Common myeloid progenitor, CD34-positive (primary cell): ENCODE measurements at regions not wholly inside any gene's neighbourhood (a gene's known extent, or its start where the extent isn't known, plus 50 kb on each side); places are given as distances from the start of the nearest gene placed in this dataset.
"Not testable (repeated sequence)": the region's sequence is repeated elsewhere in the genome, so short reads cannot be mapped to it uniquely, and the experiment has no call there.

ENCODE experiments used
- CTCF ChIA-PET: fragments of 350-600 bp; sonication (Branson Sonifier 250); formaldehyde crosslinking; loops from one replicate; lab custom pipeline; 2021; ENCODE audit warnings: antibody characterized with exemption; lab: Charles Lee
- POLR2A ChIA-PET: fragments of 350-600 bp; sonication (Branson Sonifier 250); formaldehyde crosslinking; loops from one replicate; lab custom pipeline; 2021; ENCODE audit warnings: antibody characterized with exemption; lab: Charles Lee
- DNase-seq, 3 donors: peaks; one replicate each; pipeline versions ENCODE4 v3.0.0 to v3.0.0-alpha.2; 2013
- H3K27ac ChIP-seq, 2 experiments: 1 replicate in 1 of 2; 2 replicates in 1 of 2; pipeline ENCODE4 v1.7.0; 2013; ENCODE audit warnings: inconsistent platforms in 2 of 2, low read length in 2 of 2, mild to moderate bottlenecking in 2 of 2, low read depth in 1 of 2, moderate library complexity in 1 of 2; ENCODE audit not compliant: severe bottlenecking in 2 of 2, insufficient read depth in 1 of 2, poor library complexity in 1 of 2
- H3K27me3 ChIP-seq, 5 experiments: replicated peaks in 2 of 5; 1 replicate in 3 of 5; 2 replicates in 2 of 5; pipeline versions ENCODE4 v1.6.1 to v1.7.0; 2013; ENCODE audit warnings: low read length in 4 of 5, mild to moderate bottlenecking in 2 of 5, moderate library complexity in 2 of 5, inconsistent platforms in 1 of 5; ENCODE audit not compliant: insufficient read depth in 5 of 5, control insufficient read depth in 4 of 5
- H3K36me3 ChIP-seq, 4 experiments: 1 replicate in 2 of 4; 2 replicates in 2 of 4; pipeline versions ENCODE4 v1.6.1 to v1.7.0; 2013; ENCODE audit warnings: low read length in 3 of 4, control low read depth in 1 of 4, mild to moderate bottlenecking in 1 of 4; ENCODE audit not compliant: control insufficient read depth in 4 of 4, insufficient read depth in 4 of 4
- H3K4me1 ChIP-seq, 4 experiments: 1 replicate in 3 of 4; 2 replicates in 1 of 4; pipeline versions ENCODE4 v1.6.1 to v1.7.1; 2013; ENCODE audit warnings: low read length in 3 of 4, mild to moderate bottlenecking in 3 of 4, control low read depth in 1 of 4, inconsistent platforms in 1 of 4, moderate library complexity in 1 of 4; ENCODE audit not compliant: control insufficient read depth in 4 of 4, insufficient read depth in 4 of 4; ENCODE audit errors: control extremely low read depth in 1 of 4
- H3K4me3 ChIP-seq, 7 experiments: 1 replicate in 4 of 7; 2 replicates in 3 of 7; pipeline versions ENCODE4 v1.5.1 to v1.7.0; 2013; ENCODE audit warnings: mild to moderate bottlenecking in 7 of 7, low read length in 6 of 7, moderate library complexity in 6 of 7, inconsistent platforms in 2 of 7, low read depth in 2 of 7, control low read depth in 1 of 7; ENCODE audit not compliant: insufficient read depth in 4 of 7, control insufficient read depth in 1 of 7; ENCODE audit errors: extremely low read depth in 1 of 7
- H3K9me3 ChIP-seq, 5 experiments: 1 replicate in 4 of 5; 2 replicates in 1 of 5; pipeline versions ENCODE4 v1.6.1 to v1.7.1; 2013; ENCODE audit warnings: low read length in 4 of 5, mild to moderate bottlenecking in 2 of 5, inconsistent platforms in 1 of 5, low read depth in 1 of 5, moderate library complexity in 1 of 5; ENCODE audit not compliant: control insufficient read depth in 4 of 5, insufficient read depth in 2 of 5; ENCODE audit errors: control extremely low read depth in 1 of 5
- WGBS: methylation state at CpG from one replicate; pipeline ENCODE4 v1.1.5; 2013; ENCODE audit not compliant: insufficient coverage; 5-methylcytosine and 5-hydroxymethylcytosine counted together

DNA sequence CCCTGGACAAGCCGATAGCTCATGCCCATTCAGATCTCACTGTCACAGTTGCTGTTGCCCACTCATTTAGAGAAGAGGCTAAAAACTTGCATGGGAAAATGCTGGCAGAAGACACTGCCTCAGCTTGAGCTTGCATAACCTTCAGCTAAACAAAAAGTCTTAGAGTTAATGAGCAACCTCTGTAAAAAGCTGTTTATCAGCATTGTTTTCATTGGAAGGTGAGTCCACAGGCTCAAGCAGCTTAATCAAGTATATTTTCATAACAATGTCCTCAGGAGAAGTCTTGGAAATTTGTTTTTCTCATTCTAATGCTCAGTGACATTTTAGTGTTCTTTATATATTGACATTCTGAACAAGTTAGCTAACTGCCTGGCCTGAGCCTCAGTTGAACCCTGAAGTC is 872.9 kb downstream of the TMTC2 start:
- no peak overlapping the region for H3K4me3 ChIP-seq
- no peak overlapping the region for H3K27ac ChIP-seq
- ChIA-PET CTCF (no interaction called here), POLR2A (no interaction called here)
- no peaks in the 10 kb centered on the region for H3K27me3 ChIP-seq
- DNase-seq = no peak
- WGBS = 89% methylated on average over 1 of the region's 1 CpG
- H3K36me3 ChIP-seq = no peaks in the 10 kb centered on the region
- peaks cover 0 to 1% (median 0%) of the 10 kb centered on the region in 5 experiments for H3K9me3 ChIP-seq
- H3K4me1 ChIP-seq = no peaks in the 10 kb centered on the region

DNA sequence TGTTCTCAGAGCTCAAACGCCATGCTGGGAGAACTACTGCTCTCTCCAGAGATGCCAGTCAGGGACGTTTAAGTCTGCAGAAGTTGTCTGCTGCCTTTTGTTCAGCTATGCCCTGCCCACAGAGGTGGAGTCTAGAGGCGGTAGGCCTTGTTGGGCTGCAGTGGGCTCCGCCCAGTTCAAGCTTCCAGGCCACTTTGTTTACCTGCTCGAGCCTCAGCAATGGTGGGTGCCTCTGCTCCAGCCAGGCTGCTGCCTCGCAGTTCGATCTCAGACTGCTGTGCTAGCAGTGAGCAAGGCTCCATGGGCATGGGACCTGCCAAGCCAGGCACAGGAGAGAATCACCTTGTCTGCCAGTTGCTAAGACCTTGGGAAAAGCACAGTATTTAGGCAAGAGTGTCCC is 869.3 kb downstream of the TMTC2 start:
- DNase-seq, H3K27me3 ChIP-seq, H3K9me3 ChIP-seq, H3K36me3 ChIP-seq, H3K4me1 ChIP-seq, POLR2A ChIA-PET, H3K4me3 ChIP-seq, H3K27ac ChIP-seq, CTCF ChIA-PET: not testable (repeated sequence)
- WGBS = 85% methylated on average over 7 of the region's 7 CpGs

DNA sequence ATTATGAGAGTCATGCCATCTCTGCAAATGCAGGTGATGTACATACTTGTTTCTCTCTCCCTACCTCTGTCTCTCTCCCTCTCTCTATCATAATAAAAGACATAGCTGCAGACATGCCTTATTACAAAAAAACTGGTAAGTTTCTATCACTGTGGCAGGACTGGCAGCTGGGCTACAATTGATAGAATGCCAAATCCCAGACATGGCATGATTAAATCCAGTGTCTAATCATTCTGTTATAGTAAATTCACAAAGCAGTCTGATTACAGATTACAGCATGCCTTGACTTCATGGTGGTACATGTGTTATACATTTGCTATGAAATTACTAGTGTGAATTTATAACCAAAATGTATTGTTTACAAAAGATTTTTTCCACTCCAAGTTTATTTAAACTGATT is 854.7 kb downstream of the TMTC2 start:
- no peak for DNase-seq
- Histone ChIP-seq H3K4me3 (no peak overlapping the region), H3K9me3 (no peaks in the 10 kb centered on the region), H3K27ac (no peak overlapping the region), H3K4me1 (no peaks in the 10 kb centered on the region), H3K27me3 (no peaks in the 10 kb centered on the region), H3K36me3 (no peaks in the 10 kb centered on the region)
- ChIA-PET CTCF (no interaction called here), POLR2A (no interaction called here)

DNA sequence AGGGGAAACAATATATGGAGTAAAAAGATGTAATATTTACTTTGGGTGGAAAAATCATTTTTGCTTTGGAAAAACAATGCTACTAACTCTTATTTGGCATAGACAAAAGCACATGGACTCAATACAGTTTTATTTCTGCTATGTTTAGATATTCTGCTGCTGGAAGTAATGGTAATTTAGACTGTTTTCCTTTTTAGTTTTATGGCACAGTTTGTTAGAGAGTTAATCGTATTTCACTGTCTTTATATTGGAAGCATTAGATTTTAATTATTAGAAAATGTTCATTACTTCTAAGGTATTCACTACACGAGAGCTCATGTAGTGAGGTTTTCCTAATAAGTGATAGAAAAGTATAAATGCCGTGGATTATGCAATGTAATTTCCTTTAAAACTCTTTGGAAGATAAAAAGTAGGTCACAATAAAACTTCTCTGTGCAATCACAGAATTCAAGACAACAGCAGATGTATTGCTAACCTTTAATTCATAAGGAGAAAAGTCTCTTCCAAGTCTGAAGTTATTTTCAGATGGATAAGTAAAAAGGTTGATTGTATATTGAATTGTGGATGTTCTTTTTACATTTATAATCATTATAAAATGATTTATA is 851.8 kb downstream of the TMTC2 start:
- Histone ChIP-seq H3K4me1 (no peaks in the 10 kb centered on the region), H3K27ac (no peak overlapping the region), H3K27me3 (no peaks in the 10 kb centered on the region), H3K36me3 (no peaks in the 10 kb centered on the region), H3K9me3 (no peaks in the 10 kb centered on the region), H3K4me3 (no peak overlapping the region)
- WGBS = no CpG with 5 or more reads among the region's 3 CpGs
- ChIA-PET CTCF (no interaction called here), POLR2A (no interaction called here)
- no peak for DNase-seq

DNA sequence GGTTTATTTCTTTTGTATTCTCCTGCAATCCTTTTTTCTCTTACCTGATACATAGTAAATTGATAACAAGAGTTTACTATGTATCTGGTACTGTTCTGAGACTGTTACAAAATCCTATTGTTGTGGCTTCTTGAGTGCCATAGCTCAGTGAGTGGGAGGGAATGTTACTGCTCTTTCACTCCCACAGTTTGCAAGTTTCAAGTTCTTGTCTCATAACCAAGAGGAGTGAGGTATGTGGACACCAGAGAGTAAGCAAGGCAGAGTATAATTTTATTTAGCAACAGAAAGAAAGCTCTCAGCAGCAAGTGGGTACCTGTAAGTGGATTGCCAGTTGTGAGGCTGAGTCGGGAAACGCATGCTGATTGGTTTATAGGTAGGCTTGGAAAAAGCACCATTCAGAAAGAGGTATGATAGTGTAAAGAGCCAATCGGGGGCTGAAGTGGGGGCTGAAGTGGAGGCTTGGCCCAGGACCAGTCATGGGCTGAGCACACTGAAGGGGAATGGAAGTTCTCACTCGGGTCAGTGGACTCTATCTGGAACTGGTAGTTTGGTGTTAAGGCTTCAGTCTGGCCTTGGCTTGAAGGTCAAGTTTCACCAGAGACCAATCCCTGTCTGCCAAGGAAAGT is 850.8 kb downstream of the TMTC2 start:
- Histone ChIP-seq H3K4me1 (no peaks in the 10 kb centered on the region), H3K27me3 (no peaks in the 10 kb centered on the region), H3K27ac (no peak overlapping the region), H3K4me3 (no peak overlapping the region), H3K36me3 (no peaks in the 10 kb centered on the region), H3K9me3 (no peaks in the 10 kb centered on the region)
- POLR2A ChIA-PET = interaction anchor here (0.6 kb wide), 1 partner anchor 149 kb away, joined by 3 read pairs; no protein-coding TSS in a partner anchor
- 67% methylated on average over 3 of the region's 4 CpGs for WGBS
- CTCF ChIA-PET = no interaction called here
- no peak for DNase-seq

DNA sequence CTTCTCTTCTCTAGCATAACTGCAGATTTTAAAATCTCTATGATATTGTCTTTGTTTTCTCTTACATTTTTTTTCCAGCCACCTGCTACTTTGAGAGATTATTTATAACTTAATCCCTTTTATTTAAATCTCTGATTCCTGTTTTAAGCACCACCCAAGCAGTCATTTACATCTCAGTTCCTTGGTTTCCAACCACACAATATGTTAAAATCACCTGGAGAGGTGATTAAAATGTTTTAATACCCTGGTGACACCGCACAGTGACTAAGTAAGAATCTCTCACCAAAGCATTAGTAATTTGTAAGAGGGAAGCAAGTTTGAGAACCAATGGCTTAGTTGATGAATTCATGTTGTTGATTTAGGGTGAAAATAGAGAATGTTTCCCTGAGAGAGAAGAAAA is 849.8 kb downstream of the TMTC2 start:
- CTCF ChIA-PET = no interaction called here

DNA sequence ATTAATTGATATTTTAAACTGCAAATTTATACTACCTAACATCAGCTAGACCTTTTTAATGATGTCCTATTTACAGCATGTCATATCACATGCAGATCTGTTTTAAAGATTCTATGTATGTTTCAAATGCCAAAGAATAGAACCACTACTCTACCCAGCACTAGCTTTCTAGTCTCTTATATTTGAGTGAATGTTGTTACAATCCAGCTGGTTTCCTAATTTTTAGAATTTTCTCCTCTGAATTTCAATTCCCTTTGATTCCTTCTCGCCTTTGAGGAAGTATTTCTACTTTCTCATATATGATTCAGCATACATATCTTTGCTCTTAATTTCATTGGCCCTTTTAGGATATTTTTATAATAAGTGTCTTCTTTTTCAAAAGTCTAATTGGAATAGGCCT is 841.9 kb downstream of the TMTC2 start:
- peaks cover 0 to 2% (median 0%) of the 10 kb centered on the region in 4 experiments for H3K4me1 ChIP-seq
- POLR2A ChIA-PET = no interaction called here
- CTCF ChIA-PET = no interaction called here
- H3K4me3 ChIP-seq = no peak overlapping the region
- no CpG with 5 or more reads among the region's 1 CpG for WGBS
- no peaks in the 10 kb centered on the region for H3K27me3 ChIP-seq
- no peak overlapping the region for H3K27ac ChIP-seq
- H3K36me3 ChIP-seq = no peaks in the 10 kb centered on the region
- H3K9me3 ChIP-seq = no peaks in the 10 kb centered on the region
- no peak for DNase-seq

More for the DNA sequence above, 849.8 kb downstream of the TMTC2 start:
- WGBS = no CpG with 5 or more reads among the region's 1 CpG
- Histone ChIP-seq H3K9me3 (no peaks in the 10 kb centered on the region), H3K27me3 (no peaks in the 10 kb centered on the region), H3K4me1 (no peaks in the 10 kb centered on the region), H3K27ac (no peak overlapping the region), H3K4me3 (no peak overlapping the region), H3K36me3 (no peaks in the 10 kb centered on the region)
- DNase-seq = no peak
- POLR2A ChIA-PET = interaction anchor here (0.6 kb wide), 1 partner anchor 148 kb away, joined by 3 read pairs; no protein-coding TSS in a partner anchor
